ENCODE measurements at regions not wholly inside any gene's neighbourhood (a gene's known extent, or its start where the extent isn't known, plus 50 kb on each side); places are given as distances from the start of the nearest gene placed in this dataset.

DNA sequence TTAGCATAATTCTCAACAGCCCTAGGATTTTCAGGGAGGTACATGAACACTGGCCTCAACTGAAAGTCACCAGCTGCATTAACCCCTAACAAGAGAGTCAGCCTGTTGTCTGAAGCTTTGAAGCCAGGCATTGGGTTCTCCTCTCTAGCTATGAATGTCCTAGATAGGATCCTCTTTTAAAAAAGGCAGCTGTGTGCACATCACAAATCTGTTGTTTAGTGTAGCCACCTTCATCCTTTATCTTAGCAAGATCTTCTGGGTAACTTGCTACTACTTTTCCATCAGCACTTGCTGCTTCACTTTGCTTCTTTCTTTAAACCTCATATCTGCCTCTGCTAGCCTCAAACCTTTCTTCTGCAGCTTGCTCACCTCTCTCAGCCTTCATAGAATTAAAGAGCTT, 1692.1 kb downstream of the EFNB2 start (continued):
- TF ChIP-seq, protein P1, sequence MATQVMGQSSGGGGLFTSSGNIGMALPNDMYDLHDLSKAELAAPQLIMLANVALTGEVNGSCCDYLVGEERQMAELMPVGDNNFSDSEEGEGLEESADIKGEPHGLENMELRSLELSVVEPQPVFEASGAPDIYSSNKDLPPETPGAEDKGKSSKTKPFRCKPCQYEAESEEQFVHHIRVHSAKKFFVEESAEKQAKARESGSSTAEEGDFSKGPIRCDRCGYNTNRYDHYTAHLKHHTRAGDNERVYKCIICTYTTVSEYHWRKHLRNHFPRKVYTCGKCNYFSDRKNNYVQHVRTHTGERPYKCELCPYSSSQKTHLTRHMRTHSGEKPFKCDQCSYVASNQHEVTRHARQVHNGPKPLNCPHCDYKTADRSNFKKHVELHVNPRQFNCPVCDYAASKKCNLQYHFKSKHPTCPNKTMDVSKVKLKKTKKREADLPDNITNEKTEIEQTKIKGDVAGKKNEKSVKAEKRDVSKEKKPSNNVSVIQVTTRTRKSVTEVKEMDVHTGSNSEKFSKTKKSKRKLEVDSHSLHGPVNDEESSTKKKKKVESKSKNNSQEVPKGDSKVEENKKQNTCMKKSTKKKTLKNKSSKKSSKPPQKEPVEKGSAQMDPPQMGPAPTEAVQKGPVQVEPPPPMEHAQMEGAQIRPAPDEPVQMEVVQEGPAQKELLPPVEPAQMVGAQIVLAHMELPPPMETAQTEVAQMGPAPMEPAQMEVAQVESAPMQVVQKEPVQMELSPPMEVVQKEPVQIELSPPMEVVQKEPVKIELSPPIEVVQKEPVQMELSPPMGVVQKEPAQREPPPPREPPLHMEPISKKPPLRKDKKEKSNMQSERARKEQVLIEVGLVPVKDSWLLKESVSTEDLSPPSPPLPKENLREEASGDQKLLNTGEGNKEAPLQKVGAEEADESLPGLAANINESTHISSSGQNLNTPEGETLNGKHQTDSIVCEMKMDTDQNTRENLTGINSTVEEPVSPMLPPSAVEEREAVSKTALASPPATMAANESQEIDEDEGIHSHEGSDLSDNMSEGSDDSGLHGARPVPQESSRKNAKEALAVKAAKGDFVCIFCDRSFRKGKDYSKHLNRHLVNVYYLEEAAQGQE (IDR thresholded peaks at IDR 0.05; ENCODE audit: unreplicated experiment): no peak
- TF ChIP-seq JUNB (IDR thresholded peaks at IDR 0.05; ENCODE audit: unreplicated experiment): no peak
- TF ChIP-seq, protein P2, sequence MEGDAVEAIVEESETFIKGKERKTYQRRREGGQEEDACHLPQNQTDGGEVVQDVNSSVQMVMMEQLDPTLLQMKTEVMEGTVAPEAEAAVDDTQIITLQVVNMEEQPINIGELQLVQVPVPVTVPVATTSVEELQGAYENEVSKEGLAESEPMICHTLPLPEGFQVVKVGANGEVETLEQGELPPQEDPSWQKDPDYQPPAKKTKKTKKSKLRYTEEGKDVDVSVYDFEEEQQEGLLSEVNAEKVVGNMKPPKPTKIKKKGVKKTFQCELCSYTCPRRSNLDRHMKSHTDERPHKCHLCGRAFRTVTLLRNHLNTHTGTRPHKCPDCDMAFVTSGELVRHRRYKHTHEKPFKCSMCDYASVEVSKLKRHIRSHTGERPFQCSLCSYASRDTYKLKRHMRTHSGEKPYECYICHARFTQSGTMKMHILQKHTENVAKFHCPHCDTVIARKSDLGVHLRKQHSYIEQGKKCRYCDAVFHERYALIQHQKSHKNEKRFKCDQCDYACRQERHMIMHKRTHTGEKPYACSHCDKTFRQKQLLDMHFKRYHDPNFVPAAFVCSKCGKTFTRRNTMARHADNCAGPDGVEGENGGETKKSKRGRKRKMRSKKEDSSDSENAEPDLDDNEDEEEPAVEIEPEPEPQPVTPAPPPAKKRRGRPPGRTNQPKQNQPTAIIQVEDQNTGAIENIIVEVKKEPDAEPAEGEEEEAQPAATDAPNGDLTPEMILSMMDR (conservative IDR thresholded peaks at IDR 0.05; ENCODE audit: low read depth in 2 of 2): no peak
- TF ChIP-seq CREB1 (CRISPR knock-in tag; IDR thresholded peaks at IDR 0.05; ENCODE audit: low read depth): no peak
- no peak for TF ChIP-seq EZH2phosphoT487 (IDR thresholded peaks at IDR 0.05; ENCODE audit: unreplicated experiment)
- no peak for TF ChIP-seq ZNF114 (CRISPR knock-in tag; IDR thresholded peaks at IDR 0.05)
- TF ChIP-seq ZNF331 (CRISPR knock-in tag; IDR thresholded peaks at IDR 0.05; ENCODE audit: low read depth): no peak
- TF ChIP-seq STAT1 (IDR thresholded peaks at IDR 0.05; ENCODE audit: unreplicated experiment): no peak

DNA sequence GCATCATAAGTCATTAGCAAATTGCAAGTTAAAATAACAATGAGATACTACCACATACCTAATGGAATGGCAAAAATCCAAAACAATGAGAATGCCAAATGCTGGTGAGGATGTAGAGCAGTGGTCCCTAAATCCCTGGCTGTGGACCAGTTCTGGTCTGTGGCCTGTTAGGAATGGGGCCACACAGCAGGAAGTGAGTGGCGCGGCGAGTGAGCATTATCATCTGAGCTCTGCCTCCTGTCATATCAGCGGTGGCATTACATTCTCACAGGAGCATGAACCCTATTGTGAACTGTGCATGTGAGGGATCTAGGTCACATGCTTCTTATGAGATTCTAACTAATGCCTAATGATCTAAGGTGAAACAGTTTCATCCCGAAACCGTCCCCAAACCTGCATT, 1694.4 kb downstream of the EFNB2 start:
- no peaks in the 10 kb centered on the region for H3K27me3 Mint-ChIP-seq (ENCODE audit: insufficient read depth, low read depth, poor library complexity)
- peaks cover 2% of the 10 kb centered on the region; the same call in 2 of the 3 replicates for H3K4me1 Mint-ChIP-seq
- H3K36me3 ChIP-seq (ENCODE audit: insufficient read depth): no peaks in the 10 kb centered on the region
- H2AFZ ChIP-seq: no peak overlapping the region
- no peak overlapping the region for H3K4me3 Mint-ChIP-seq
- H3K4me1 ChIP-seq (ENCODE audit: insufficient read depth): no peaks in the 10 kb centered on the region
- H3K27ac ChIP-seq (ENCODE audit: low read depth): no peak overlapping the region
- H3K4me2 ChIP-seq: no peak overlapping the region
- no peaks in the 10 kb centered on the region for H3K27me3 ChIP-seq (ENCODE audit: insufficient read depth)
- no peaks in the 10 kb centered on the region for H3K9me3 Mint-ChIP-seq
- no peaks in the 10 kb centered on the region for H3K36me3 Mint-ChIP-seq (ENCODE audit: low read depth)
- no peaks in the 10 kb centered on the region for H4K20me1 ChIP-seq (replicated peaks; ENCODE audit: insufficient read depth)
- H3K4me3 ChIP-seq: no peak overlapping the region
- TF ChIP-seq NANOG (IDR thresholded peaks at IDR 0.05; ENCODE audit: borderline replicate concordance) (no peak), CREB1 (CRISPR knock-in tag; IDR thresholded peaks at IDR 0.05; ENCODE audit: low read depth) (no peak), ZNF114 (CRISPR knock-in tag; IDR thresholded peaks at IDR 0.05) (no peak), JUNB (IDR thresholded peaks at IDR 0.05; ENCODE audit: unreplicated experiment) (no peak), EZH2 (IDR thresholded peaks at IDR 0.05; ENCODE audit: low read depth, unreplicated experiment) (no peak)
- TF ChIP-seq, protein P2 (conservative IDR thresholded peaks at IDR 0.05; ENCODE audit: low read depth in 2 of 2): no peak
- H3F3A ChIP-seq (replicated peaks; ENCODE audit: low read depth): no peaks in the 10 kb centered on the region
- no peak overlapping the region for H3K27ac Mint-ChIP-seq
- H3K79me2 ChIP-seq (replicated peaks; ENCODE audit: insufficient read depth): no peaks in the 10 kb centered on the region
- DNase-seq (ENCODE audit: low spot score) (no peak), ATAC-seq (no peak)
- H3K9me2 ChIP-seq (ENCODE audit: insufficient read depth): no peaks in the 10 kb centered on the region

Data from GM23338 (cell line).